AG20443 (cell line): ENCODE measurements at regions not wholly inside any gene's neighbourhood (a gene's known extent, or its start where the extent isn't known, plus 50 kb on each side); places are given as distances from the start of the nearest gene placed in this dataset.

ENCODE experiments used
- DNase-seq: peaks from one replicate; pipeline ENCODE4 v3.0.0; 2012; ENCODE audit warnings: low spot score, mixed read lengths

- DNase-seq: no peak
Measured at GRCh38 chr5:166963596-166963995, 1327.8 kb upstream of the WWC1 start.

GRCh38 chr5:166977911-166978422 lies 1313.5 kb upstream of the WWC1 start:
- no peak for DNase-seq

- no peak for DNase-seq
Measured at GRCh38 chr5:166979307-166979895, 1312.0 kb upstream of the WWC1 start.

- no peak for DNase-seq
Measured at GRCh38 chr5:166980666-166981065, 1310.8 kb upstream of the WWC1 start.

GRCh38 chr5:166982226-166982625 lies 1309.2 kb upstream of the WWC1 start:
- no peak for DNase-seq

- no peak for DNase-seq
Measured at GRCh38 chr5:166991601-166992000, 1299.8 kb upstream of the WWC1 start.

GRCh38 chr5:166992108-166992507 lies 1299.3 kb upstream of the WWC1 start:
- DNase-seq: no peak

- DNase-seq: no peak
Measured at GRCh38 chr5:166992874-166993722, 1298.3 kb upstream of the WWC1 start.

- no peak for DNase-seq
Measured at GRCh38 chr5:166994226-166994625, 1297.2 kb upstream of the WWC1 start.

GRCh38 chr5:167001246-167001645 lies 1290.2 kb upstream of the WWC1 start:
- DNase-seq: no peak

- no peak for DNase-seq
Measured at GRCh38 chr5:167008705-167009104, 1282.7 kb upstream of the WWC1 start.

- DNase-seq: no peak
Measured at GRCh38 chr5:167011196-167011595, 1280.2 kb upstream of the WWC1 start.

- no peak for DNase-seq
Measured at GRCh38 chr5:167012123-167013034, 1279.1 kb upstream of the WWC1 start.

- no peak for DNase-seq
Measured at GRCh38 chr5:167014401-167015056, 1276.9 kb upstream of the WWC1 start.

- DNase-seq: no peak
Measured at GRCh38 chr5:167020418-167020817, 1271.0 kb upstream of the WWC1 start.

GRCh38 chr5:167029488-167029887 lies 1262.0 kb upstream of the WWC1 start:
- no peak for DNase-seq

GRCh38 chr5:167030500-167031120 lies 1260.8 kb upstream of the WWC1 start:
- DNase-seq: peak; percentile 13

- no peak for DNase-seq
Measured at GRCh38 chr5:167036585-167036984, 1254.9 kb upstream of the WWC1 start.

- peak; percentile 18 for DNase-seq
Measured at GRCh38 chr5:167049043-167049663, 1242.3 kb upstream of the WWC1 start.

- no peak for DNase-seq
Measured at GRCh38 chr5:167049771-167050567, 1241.5 kb upstream of the WWC1 start.
